C4-2B (cell line): ENCODE measurements at regions not wholly inside any gene's neighbourhood (a gene's known extent, or its start where the extent isn't known, plus 50 kb on each side); places are given as distances from the start of the nearest gene placed in this dataset.

Experiments used
- ZFX ChIP-seq: fragments of 450-650 bp; IDR thresholded peaks from 2 replicates; pipeline ENCODE4 v1.6.1; 2017
- TF ChIP-seq, protein P1 (sequence below): fragments of 450-650 bp; conservative IDR thresholded peaks from 2 replicates; pipeline ENCODE4 v1.5.1; 2017; ENCODE audit warnings: mild to moderate bottlenecking

DNA sequence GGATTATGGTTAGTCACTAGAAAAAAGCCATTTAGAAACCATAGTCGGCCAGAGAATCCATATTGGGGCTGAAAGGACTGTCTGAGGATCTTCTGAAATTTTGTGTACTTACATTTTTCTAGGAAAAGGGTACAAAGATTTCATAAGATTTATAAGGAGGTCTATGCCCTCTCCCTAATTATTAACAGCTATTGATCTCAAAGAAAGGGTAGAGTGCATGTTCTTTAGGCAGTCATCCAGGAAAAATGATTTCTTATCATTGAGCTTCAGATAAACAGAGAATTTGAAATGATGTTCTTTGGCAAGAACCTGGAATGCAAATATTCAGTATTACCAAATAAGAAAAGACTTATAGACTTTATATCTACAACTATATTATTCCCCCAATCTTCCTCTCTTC is 195.3 kb downstream of the ACTR3 start:
- TF ChIP-seq, protein P1, sequence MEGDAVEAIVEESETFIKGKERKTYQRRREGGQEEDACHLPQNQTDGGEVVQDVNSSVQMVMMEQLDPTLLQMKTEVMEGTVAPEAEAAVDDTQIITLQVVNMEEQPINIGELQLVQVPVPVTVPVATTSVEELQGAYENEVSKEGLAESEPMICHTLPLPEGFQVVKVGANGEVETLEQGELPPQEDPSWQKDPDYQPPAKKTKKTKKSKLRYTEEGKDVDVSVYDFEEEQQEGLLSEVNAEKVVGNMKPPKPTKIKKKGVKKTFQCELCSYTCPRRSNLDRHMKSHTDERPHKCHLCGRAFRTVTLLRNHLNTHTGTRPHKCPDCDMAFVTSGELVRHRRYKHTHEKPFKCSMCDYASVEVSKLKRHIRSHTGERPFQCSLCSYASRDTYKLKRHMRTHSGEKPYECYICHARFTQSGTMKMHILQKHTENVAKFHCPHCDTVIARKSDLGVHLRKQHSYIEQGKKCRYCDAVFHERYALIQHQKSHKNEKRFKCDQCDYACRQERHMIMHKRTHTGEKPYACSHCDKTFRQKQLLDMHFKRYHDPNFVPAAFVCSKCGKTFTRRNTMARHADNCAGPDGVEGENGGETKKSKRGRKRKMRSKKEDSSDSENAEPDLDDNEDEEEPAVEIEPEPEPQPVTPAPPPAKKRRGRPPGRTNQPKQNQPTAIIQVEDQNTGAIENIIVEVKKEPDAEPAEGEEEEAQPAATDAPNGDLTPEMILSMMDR, result no peak
- no peak for TF ChIP-seq ZFX
